Mesodermal cell (in vitro differentiated cells): ENCODE measurements at regions not wholly inside any gene's neighbourhood (a gene's known extent, or its start where the extent isn't known, plus 50 kb on each side); places are given as distances from the start of the nearest gene placed in this dataset.
A peak's percentile ranks its signal among the peaks of the same experiment; 100 is the strongest.

Experiments
- H3K27ac ChIP-seq: 2 replicates; pipeline ENCODE4 v1.7.0; 2013; ENCODE audit warnings: mild to moderate bottlenecking, low read depth, low read length, moderate library complexity; ENCODE audit not compliant: severe bottlenecking
- H3K36me3 ChIP-seq: 2 replicates; pipeline ENCODE4 v1.7.1; 2013; ENCODE audit warnings: mild to moderate bottlenecking, low read length, moderate library complexity; ENCODE audit not compliant: control insufficient read depth, insufficient read depth
- H3K4me1 ChIP-seq: one replicate; pipeline ENCODE4 v1.7.1; 2013; ENCODE audit warnings: mild to moderate bottlenecking, low read length; ENCODE audit not compliant: insufficient read depth, control insufficient read depth, poor library complexity, severe bottlenecking
- H3K4me3 ChIP-seq: 2 replicates; pipeline ENCODE4 v1.7.0; 2013; ENCODE audit warnings: low read length, control low read depth, mild to moderate bottlenecking; ENCODE audit not compliant: insufficient read depth, poor library complexity, severe bottlenecking; ENCODE audit errors: extremely low read depth
- H3K9me3 ChIP-seq: 2 replicates; pipeline ENCODE4 v1.7.1; 2013; ENCODE audit warnings: mild to moderate bottlenecking, low read length, moderate library complexity; ENCODE audit not compliant: control insufficient read depth
- WGBS, 2 experiments: methylation state at CpG; one replicate each; pipeline ENCODE4 v1.1.5; 2013; ENCODE audit warnings: missing lambda C conversion rate in 2 of 2; ENCODE audit not compliant: insufficient coverage in 2 of 2; 5-methylcytosine and 5-hydroxymethylcytosine counted together

GRCh38 chr5:97624886-97625285 is 441.8 kb upstream of the RIOK2 start:
- Histone ChIP-seq H3K4me3 (no peak overlapping the region), H3K9me3 (no peaks in the 10 kb centered on the region), H3K4me1 (no peaks in the 10 kb centered on the region), H3K27ac (no peak overlapping the region), H3K36me3 (no peaks in the 10 kb centered on the region)

DNA sequence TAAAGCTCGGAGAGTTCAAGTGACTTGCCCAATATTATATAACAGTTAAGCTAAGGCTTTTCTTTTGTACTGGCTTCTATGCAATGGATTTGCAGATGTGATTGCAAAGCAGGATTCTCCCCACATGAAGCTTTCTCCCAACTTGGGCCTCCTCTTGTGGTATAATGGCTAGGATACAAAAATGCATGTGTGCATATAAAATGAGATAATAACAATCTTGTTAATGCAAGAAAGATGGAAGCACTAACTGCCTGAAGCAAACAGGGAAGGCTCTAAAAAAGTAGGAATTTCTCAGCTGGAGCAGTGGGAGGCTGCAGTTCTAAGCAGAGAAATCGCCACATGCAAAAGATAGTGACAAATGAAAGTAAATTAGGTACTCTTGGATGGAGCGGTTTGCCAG is 444.2 kb upstream of the RIOK2 start:
- H3K4me1 ChIP-seq = no peaks in the 10 kb centered on the region
- H3K4me3 ChIP-seq = no peak overlapping the region
- 72 to 85% methylated on average over 2 of the region's 3 CpGs for WGBS, 2 experiments
- H3K9me3 ChIP-seq = no peaks in the 10 kb centered on the region
- H3K27ac ChIP-seq = no peak overlapping the region
- H3K36me3 ChIP-seq = no peaks in the 10 kb centered on the region

- no peak overlapping the region for H3K27ac ChIP-seq
- H3K4me3 ChIP-seq = no peak overlapping the region
- H3K4me1 ChIP-seq = no peaks in the 10 kb centered on the region
- WGBS, 2 experiments = 67 to 80% methylated on average over 1 of the region's 1 CpG
- no peaks in the 10 kb centered on the region for H3K36me3 ChIP-seq
- H3K9me3 ChIP-seq = no peaks in the 10 kb centered on the region
Observed at GRCh38 chr5:97628031-97628430, 445.0 kb upstream of the RIOK2 start.

- Histone ChIP-seq H3K36me3 (no peaks in the 10 kb centered on the region), H3K27ac (peak overlapping the region; percentile 55), H3K4me3 (no peak overlapping the region), H3K9me3 (no peaks in the 10 kb centered on the region), H3K4me1 (no peaks in the 10 kb centered on the region)
- WGBS, 2 experiments = 80 to 95% methylated on average over 3 of the region's 3 CpGs
Observed at GRCh38 chr5:97628807-97629206, 445.8 kb upstream of the RIOK2 start.

- Histone ChIP-seq H3K36me3 (no peaks in the 10 kb centered on the region), H3K4me3 (no peak overlapping the region), H3K27ac (peak overlapping the region; percentile 55), H3K9me3 (no peaks in the 10 kb centered on the region), H3K4me1 (no peaks in the 10 kb centered on the region)
- 62% methylated on average over 4 of the region's 4 CpGs; no CpG with 5 or more reads in 1 of the 2 experiments for WGBS, 2 experiments
Observed at GRCh38 chr5:97629276-97629675, 446.2 kb upstream of the RIOK2 start.

DNA sequence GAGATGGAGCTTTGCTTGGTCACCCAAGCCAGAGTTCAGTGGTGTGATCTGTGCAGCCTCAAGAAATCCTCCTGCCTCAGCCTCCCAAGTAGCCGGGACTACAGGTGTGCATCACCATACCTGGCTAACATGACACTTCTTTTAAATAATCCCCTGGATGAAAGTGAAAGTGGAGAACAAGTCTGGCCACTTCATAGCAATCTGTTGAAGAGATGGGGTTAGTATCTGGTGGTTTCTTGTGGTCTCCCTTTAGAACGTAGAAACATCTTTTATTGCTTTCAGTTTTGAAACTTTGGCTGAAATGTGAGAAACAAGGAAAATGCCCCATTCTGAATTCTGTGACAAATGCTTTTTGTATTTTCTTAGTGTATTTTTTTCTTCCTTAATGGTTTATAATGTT is 452.5 kb upstream of the RIOK2 start:
- H3K4me1 ChIP-seq = no peaks in the 10 kb centered on the region
- 90 to 100% methylated on average over 1 to 2 of the region's 2 CpGs for WGBS, 2 experiments
- no peak overlapping the region for H3K4me3 ChIP-seq
- no peaks in the 10 kb centered on the region for H3K9me3 ChIP-seq
- H3K27ac ChIP-seq = no peak overlapping the region
- H3K36me3 ChIP-seq = no peaks in the 10 kb centered on the region

DNA sequence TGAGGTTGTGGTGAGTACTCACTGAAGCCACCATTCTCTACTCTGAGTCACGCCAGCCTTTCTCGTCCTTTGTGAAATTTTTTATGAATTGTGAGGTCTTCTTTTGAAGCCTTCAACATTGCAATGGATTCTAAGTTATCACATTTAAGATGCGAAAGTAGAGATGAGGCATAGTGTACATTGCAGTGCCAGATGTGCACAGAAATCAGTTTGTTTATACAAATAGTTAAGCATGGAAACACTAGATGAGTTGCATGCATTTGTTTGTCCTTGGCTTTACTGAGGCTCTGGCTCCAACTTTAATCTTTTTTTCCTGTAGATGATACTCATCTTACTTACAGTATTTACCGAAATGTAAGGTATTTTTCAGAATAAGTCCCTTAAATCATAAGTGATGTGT is 453.7 kb upstream of the RIOK2 start:
- Histone ChIP-seq H3K4me1 (no peaks in the 10 kb centered on the region), H3K4me3 (no peak overlapping the region), H3K36me3 (no peaks in the 10 kb centered on the region), H3K27ac (no peak overlapping the region), H3K9me3 (no peaks in the 10 kb centered on the region)
- WGBS, 2 experiments = 88 to 100% methylated on average over 1 to 3 of the region's 4 CpGs

DNA sequence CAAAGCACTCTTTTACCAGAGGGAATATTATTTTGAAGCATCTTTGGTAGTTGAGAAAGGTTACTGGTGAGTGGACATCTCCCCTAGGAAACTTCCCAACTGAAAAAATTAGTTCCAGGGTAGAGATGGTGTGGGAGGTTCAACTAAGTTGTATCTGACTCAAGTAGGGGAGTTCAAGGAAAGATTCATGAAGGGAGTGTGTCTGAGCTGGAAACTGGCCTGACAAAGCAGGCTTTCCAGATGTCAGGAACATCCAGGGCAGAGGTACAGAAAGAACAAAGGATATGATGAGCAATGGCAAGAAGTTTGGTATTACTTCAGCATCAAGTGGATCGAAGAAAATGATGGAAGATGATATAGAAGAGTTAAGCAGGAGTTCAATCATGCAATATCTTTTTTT is 458.0 kb upstream of the RIOK2 start:
- H3K9me3 ChIP-seq = peaks cover 5% of the 10 kb centered on the region
- H3K4me1 ChIP-seq = no peaks in the 10 kb centered on the region
- H3K36me3 ChIP-seq = no peaks in the 10 kb centered on the region
- no peak overlapping the region for H3K4me3 ChIP-seq
- WGBS, 2 experiments = no CpG with 5 or more reads among the region's 1 CpG
- no peak overlapping the region for H3K27ac ChIP-seq

DNA sequence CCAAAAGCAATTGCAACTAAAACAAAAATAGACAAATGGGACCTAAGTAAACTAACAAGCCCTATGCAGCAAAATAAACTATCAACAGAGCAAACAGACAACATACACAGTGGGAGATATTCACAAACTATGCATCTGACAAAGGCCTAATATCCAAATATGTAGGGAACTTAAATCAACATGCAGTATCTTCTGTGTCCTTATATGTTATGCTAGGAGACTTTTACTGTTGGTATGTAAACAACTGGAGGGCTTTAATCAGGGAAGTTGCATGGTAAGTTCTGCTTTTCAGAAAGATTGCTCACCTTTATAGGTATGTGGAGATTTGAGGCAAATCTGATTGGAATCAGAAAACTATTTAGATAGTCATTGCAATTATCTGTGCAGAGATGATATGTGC is 461.2 kb upstream of the RIOK2 start:
- peaks cover 5% of the 10 kb centered on the region for H3K9me3 ChIP-seq
- no peaks in the 10 kb centered on the region for H3K36me3 ChIP-seq
- no peak overlapping the region for H3K27ac ChIP-seq
- H3K4me1 ChIP-seq = no peaks in the 10 kb centered on the region
- no peak overlapping the region for H3K4me3 ChIP-seq

DNA sequence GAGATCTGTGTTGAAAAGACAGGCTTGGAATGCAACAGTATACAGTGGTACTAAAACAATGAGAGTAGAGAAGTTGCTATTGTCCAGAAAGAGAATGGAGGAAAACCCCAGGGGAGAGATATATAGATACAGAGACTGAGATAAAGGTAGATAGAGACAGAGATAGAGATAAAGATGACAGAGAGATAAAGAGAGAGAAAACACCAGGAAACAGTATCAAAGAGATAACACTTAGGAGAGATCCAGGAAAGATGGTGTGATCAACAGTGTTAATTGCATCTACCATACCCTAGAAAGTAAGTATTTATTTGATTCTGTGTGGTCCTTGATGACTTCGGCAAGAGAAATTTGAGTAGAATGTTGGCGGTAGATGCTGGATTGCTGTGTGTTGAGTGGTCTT is 461.8 kb upstream of the RIOK2 start:
- no peaks in the 10 kb centered on the region for H3K36me3 ChIP-seq
- 80 to 85% methylated on average over 1 to 2 of the region's 2 CpGs for WGBS, 2 experiments
- H3K4me3 ChIP-seq = no peak overlapping the region
- H3K9me3 ChIP-seq = peaks cover 5% of the 10 kb centered on the region
- no peak overlapping the region for H3K27ac ChIP-seq
- H3K4me1 ChIP-seq = no peaks in the 10 kb centered on the region

- WGBS, 2 experiments = no CpG with 5 or more reads among the region's 1 CpG
- Histone ChIP-seq H3K4me1 (no peaks in the 10 kb centered on the region), H3K4me3 (no peak overlapping the region)
Observed at GRCh38 chr5:97657239-97657638, 474.2 kb upstream of the RIOK2 start.

More at GRCh38 chr5:97657239-97657638, 474.2 kb upstream of the RIOK2 start:
- no peaks in the 10 kb centered on the region for H3K36me3 ChIP-seq
- no peak overlapping the region for H3K27ac ChIP-seq
- no peaks in the 10 kb centered on the region for H3K9me3 ChIP-seq
